ENCODE measurements at regions not wholly inside any gene's neighbourhood (a gene's known extent, or its start where the extent isn't known, plus 50 kb on each side); places are given as distances from the start of the nearest gene placed in this dataset.

DNA sequence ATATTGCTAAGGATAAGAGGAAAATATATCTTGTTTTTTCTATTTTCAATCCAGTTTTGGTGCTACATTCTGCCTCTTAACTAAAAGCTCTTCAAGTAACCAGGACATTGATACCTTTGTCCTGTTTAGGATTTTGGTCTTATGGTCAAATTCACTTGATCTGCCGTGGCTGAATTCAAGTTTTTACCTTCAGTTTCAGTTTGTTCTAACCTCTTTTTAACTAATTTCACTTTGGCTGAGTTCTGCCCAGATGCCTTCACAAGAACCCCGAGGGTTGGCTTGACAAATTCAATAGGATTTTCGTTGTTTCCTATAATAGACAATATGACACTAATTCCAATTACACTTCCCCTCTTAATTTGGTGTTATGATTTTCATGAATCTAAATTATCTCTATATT, 84.5 kb upstream of the C1orf21 start:
- TF ChIP-seq, protein P1, sequence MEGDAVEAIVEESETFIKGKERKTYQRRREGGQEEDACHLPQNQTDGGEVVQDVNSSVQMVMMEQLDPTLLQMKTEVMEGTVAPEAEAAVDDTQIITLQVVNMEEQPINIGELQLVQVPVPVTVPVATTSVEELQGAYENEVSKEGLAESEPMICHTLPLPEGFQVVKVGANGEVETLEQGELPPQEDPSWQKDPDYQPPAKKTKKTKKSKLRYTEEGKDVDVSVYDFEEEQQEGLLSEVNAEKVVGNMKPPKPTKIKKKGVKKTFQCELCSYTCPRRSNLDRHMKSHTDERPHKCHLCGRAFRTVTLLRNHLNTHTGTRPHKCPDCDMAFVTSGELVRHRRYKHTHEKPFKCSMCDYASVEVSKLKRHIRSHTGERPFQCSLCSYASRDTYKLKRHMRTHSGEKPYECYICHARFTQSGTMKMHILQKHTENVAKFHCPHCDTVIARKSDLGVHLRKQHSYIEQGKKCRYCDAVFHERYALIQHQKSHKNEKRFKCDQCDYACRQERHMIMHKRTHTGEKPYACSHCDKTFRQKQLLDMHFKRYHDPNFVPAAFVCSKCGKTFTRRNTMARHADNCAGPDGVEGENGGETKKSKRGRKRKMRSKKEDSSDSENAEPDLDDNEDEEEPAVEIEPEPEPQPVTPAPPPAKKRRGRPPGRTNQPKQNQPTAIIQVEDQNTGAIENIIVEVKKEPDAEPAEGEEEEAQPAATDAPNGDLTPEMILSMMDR (IDR thresholded peaks at IDR 0.05): no peak
- TF ChIP-seq POLR2A (IDR thresholded peaks at IDR 0.05): no peak

Data from testis (tissue), 2 donors.